ENCODE measurements at regions not wholly inside any gene's neighbourhood (a gene's known extent, or its start where the extent isn't known, plus 50 kb on each side); places are given as distances from the start of the nearest gene placed in this dataset.
"Not testable (repeated sequence)": the region's sequence is repeated elsewhere in the genome, so short reads cannot be mapped to it uniquely, and the experiment has no call there.

- no peak overlapping the region for H3K4me3 ChIP-seq (replicated peaks; ENCODE audit: low read depth, low read length)
- H3K36me3 ChIP-seq (ENCODE audit: control insufficient read depth, insufficient read depth, low read length), result no peaks in the 10 kb centered on the region
- no peak for TF ChIP-seq CTCF (IDR thresholded peaks at IDR 0.05; ENCODE audit: insufficient read depth, low read length, poor library complexity, severe bottlenecking)
- no peaks in the 10 kb centered on the region for H3K27me3 ChIP-seq (replicated peaks; ENCODE audit: control insufficient read depth, insufficient read depth, low read length)
- no peak for DNase-seq (ENCODE audit: extremely low read depth, insufficient read length)
Measured at GRCh38 chr22:35160268-35160667, 94.3 kb downstream of the ISX start.

- not testable (repeated sequence) for DNase-seq (ENCODE audit: extremely low read depth, insufficient read length); H3K27me3 ChIP-seq (replicated peaks; ENCODE audit: control insufficient read depth, insufficient read depth, low read length); H3K36me3 ChIP-seq (ENCODE audit: control insufficient read depth, insufficient read depth, low read length); H3K4me3 ChIP-seq (replicated peaks; ENCODE audit: low read depth, low read length)
Measured at GRCh38 chr22:35165896-35166295, 91.4 kb upstream of the HMGXB4 start.

GRCh38 chr22:35170716-35171697 lies 86.3 kb upstream of the HMGXB4 start:
- no peaks in the 10 kb centered on the region; the same call in 1 of the 2 replicates for H3K27me3 ChIP-seq (replicated peaks; ENCODE audit: control insufficient read depth, insufficient read depth, low read length)
- H3K36me3 ChIP-seq (ENCODE audit: control insufficient read depth, insufficient read depth, low read length), result no peaks in the 10 kb centered on the region
- no peak for TF ChIP-seq CTCF (IDR thresholded peaks at IDR 0.05; ENCODE audit: insufficient read depth, low read length, poor library complexity, severe bottlenecking)
- DNase-seq (ENCODE audit: extremely low read depth, insufficient read length), result no peak
- no peak overlapping the region for H3K4me3 ChIP-seq (replicated peaks; ENCODE audit: low read depth, low read length)

- Histone ChIP-seq H3K27me3 (replicated peaks; ENCODE audit: control insufficient read depth, insufficient read depth, low read length) (no peaks in the 10 kb centered on the region; the same call in 1 of the 2 replicates), H3K4me3 (replicated peaks; ENCODE audit: low read depth, low read length) (no peak overlapping the region), H3K36me3 (ENCODE audit: control insufficient read depth, insufficient read depth, low read length) (no peaks in the 10 kb centered on the region)
- no peak for TF ChIP-seq CTCF (IDR thresholded peaks at IDR 0.05; ENCODE audit: insufficient read depth, low read length, poor library complexity, severe bottlenecking)
- DNase-seq (ENCODE audit: extremely low read depth, insufficient read length), result no peak
Measured at GRCh38 chr22:35172442-35172841, 84.9 kb upstream of the HMGXB4 start.

GRCh38 chr22:35173655-35174054 lies 83.6 kb upstream of the HMGXB4 start:
- DNase-seq (ENCODE audit: extremely low read depth, insufficient read length), result no peak
- Histone ChIP-seq H3K4me3 (replicated peaks; ENCODE audit: low read depth, low read length) (no peak overlapping the region), H3K36me3 (ENCODE audit: control insufficient read depth, insufficient read depth, low read length) (no peaks in the 10 kb centered on the region), H3K27me3 (replicated peaks; ENCODE audit: control insufficient read depth, insufficient read depth, low read length) (no peaks in the 10 kb centered on the region; the same call in 1 of the 2 replicates)
- TF ChIP-seq CTCF (IDR thresholded peaks at IDR 0.05; ENCODE audit: insufficient read depth, low read length, poor library complexity, severe bottlenecking), result no peak

- no peaks in the 10 kb centered on the region for H3K36me3 ChIP-seq (ENCODE audit: control insufficient read depth, insufficient read depth, low read length)
- no peak overlapping the region for H3K4me3 ChIP-seq (replicated peaks; ENCODE audit: low read depth, low read length)
- H3K27me3 ChIP-seq (replicated peaks; ENCODE audit: control insufficient read depth, insufficient read depth, low read length), result no peaks in the 10 kb centered on the region; the same call in 1 of the 2 replicates
- no peak for DNase-seq (ENCODE audit: extremely low read depth, insufficient read length)
- TF ChIP-seq CTCF (IDR thresholded peaks at IDR 0.05; ENCODE audit: insufficient read depth, low read length, poor library complexity, severe bottlenecking), result no peak
Measured at GRCh38 chr22:35174401-35175038, 82.8 kb upstream of the HMGXB4 start.

Data from GM06990 (cell line).